ENCODE measurements at regions not wholly inside any gene's neighbourhood (a gene's known extent, or its start where the extent isn't known, plus 50 kb on each side); places are given as distances from the start of the nearest gene placed in this dataset.

DNA sequence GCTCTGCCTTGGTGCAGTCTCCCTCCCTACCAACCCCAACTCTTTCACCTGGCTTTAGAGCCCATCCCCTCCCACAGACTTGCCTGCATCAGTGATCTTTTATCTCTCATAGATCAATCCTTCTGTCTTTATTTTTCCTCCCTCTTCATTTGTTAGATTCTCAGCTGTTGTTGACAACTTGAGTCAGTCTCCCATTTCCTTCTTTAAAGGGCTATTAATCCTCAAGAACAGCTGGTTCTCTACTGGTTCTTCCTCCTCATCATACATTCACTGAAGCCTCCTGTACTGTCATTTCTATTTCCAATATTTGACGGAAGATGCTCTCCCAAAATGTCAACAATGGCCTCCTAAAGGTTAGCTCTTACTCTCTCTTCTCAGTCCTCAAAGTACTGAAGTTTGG lies 408.2 kb downstream of the TBC1D4 start (continued):
- TF ChIP-seq, protein P1, sequence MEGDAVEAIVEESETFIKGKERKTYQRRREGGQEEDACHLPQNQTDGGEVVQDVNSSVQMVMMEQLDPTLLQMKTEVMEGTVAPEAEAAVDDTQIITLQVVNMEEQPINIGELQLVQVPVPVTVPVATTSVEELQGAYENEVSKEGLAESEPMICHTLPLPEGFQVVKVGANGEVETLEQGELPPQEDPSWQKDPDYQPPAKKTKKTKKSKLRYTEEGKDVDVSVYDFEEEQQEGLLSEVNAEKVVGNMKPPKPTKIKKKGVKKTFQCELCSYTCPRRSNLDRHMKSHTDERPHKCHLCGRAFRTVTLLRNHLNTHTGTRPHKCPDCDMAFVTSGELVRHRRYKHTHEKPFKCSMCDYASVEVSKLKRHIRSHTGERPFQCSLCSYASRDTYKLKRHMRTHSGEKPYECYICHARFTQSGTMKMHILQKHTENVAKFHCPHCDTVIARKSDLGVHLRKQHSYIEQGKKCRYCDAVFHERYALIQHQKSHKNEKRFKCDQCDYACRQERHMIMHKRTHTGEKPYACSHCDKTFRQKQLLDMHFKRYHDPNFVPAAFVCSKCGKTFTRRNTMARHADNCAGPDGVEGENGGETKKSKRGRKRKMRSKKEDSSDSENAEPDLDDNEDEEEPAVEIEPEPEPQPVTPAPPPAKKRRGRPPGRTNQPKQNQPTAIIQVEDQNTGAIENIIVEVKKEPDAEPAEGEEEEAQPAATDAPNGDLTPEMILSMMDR (IDR thresholded peaks at IDR 0.05) = no peak

DNA sequence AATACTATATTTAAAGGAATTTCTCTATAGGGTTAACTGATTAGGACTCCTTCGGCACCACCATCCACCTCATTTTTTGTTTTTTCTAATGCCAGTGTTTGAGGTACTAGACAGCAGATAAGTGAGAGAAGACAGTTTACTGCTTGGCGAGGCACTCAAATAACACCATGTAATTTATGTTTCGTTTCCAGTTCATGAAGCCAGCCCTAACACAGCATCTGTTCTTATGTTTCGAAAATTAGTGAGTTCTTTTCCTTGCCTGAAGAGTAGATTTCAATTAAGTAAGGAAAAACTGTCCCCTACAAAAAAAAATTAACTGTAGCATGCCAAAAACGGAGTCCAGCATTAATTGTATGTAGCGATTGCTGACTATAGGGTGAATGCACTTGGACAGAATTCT lies 409.1 kb downstream of the TBC1D4 start:
- ChIA-PET POLR2A (no interaction called here), CTCF (no interaction called here)
- H3K4me1 Mint-ChIP-seq = peaks cover 10% of the 10 kb centered on the region; the same call in 1 of the 2 replicates
- H3K27me3 Mint-ChIP-seq (ENCODE audit: low read depth) = no peaks in the 10 kb centered on the region
- ATAC-seq (no peak), DNase-seq (ENCODE audit: low spot score) (no peak)
- TF ChIP-seq CREB1 (CRISPR knock-in tag; IDR thresholded peaks at IDR 0.05) (no peak), NFATC4 (CRISPR knock-in tag; IDR thresholded peaks at IDR 0.05) (no peak), MYBL2 (CRISPR knock-in tag; IDR thresholded peaks at IDR 0.05) (no peak), ATF1 (CRISPR knock-in tag; IDR thresholded peaks at IDR 0.05) (no peak), NR2C2 (CRISPR knock-in tag; IDR thresholded peaks at IDR 0.05) (no peak)
- TF ChIP-seq, protein P2, sequence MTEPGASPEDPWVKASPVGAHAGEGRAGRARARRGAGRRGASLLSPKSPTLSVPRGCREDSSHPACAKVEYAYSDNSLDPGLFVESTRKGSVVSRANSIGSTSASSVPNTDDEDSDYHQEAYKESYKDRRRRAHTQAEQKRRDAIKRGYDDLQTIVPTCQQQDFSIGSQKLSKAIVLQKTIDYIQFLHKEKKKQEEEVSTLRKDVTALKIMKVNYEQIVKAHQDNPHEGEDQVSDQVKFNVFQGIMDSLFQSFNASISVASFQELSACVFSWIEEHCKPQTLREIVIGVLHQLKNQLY (CRISPR knock-in tag; IDR thresholded peaks at IDR 0.05) = no peak
- no peaks in the 10 kb centered on the region for H3K9me3 Mint-ChIP-seq
- no peak overlapping the region for H3K27ac Mint-ChIP-seq
- no peaks in the 10 kb centered on the region for H3K36me3 Mint-ChIP-seq
- no peak overlapping the region for H3K4me3 Mint-ChIP-seq

DNA sequence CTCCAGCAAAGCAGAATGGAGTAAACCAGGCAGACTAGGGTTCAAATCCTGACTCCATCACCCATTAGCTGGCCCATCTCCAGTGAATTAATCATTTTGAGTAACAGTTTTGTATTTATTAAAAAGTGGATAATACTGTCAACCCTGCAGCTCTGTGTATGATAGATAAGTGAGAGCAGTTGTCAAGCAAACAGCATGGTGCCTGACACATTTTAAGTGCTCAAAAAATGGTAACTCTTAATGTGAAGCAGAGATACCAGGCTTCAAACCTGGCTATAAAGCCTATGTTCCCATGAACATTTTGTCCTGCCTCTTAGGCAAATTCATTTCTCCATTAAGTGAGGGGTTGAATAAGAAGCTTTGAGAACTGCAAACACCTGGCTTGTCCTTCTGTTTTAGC lies 409.6 kb downstream of the TBC1D4 start:
- Mint-ChIP-seq H3K27ac (no peak overlapping the region), H3K27me3 (ENCODE audit: low read depth) (no peaks in the 10 kb centered on the region), H3K4me3 (no peak overlapping the region), H3K9me3 (no peaks in the 10 kb centered on the region), H3K4me1 (peaks cover 10% of the 10 kb centered on the region; the same call in 1 of the 2 replicates), H3K36me3 (no peaks in the 10 kb centered on the region)
- no peak for DNase-seq (ENCODE audit: low spot score)
- ATAC-seq = no peak
- POLR2A ChIA-PET = no interaction called here
- CTCF ChIA-PET = no interaction called here
- TF ChIP-seq ESRRA (CRISPR knock-in tag; IDR thresholded peaks at IDR 0.05; ENCODE audit: borderline replicate concordance) = no peak
- TF ChIP-seq, protein P3, sequence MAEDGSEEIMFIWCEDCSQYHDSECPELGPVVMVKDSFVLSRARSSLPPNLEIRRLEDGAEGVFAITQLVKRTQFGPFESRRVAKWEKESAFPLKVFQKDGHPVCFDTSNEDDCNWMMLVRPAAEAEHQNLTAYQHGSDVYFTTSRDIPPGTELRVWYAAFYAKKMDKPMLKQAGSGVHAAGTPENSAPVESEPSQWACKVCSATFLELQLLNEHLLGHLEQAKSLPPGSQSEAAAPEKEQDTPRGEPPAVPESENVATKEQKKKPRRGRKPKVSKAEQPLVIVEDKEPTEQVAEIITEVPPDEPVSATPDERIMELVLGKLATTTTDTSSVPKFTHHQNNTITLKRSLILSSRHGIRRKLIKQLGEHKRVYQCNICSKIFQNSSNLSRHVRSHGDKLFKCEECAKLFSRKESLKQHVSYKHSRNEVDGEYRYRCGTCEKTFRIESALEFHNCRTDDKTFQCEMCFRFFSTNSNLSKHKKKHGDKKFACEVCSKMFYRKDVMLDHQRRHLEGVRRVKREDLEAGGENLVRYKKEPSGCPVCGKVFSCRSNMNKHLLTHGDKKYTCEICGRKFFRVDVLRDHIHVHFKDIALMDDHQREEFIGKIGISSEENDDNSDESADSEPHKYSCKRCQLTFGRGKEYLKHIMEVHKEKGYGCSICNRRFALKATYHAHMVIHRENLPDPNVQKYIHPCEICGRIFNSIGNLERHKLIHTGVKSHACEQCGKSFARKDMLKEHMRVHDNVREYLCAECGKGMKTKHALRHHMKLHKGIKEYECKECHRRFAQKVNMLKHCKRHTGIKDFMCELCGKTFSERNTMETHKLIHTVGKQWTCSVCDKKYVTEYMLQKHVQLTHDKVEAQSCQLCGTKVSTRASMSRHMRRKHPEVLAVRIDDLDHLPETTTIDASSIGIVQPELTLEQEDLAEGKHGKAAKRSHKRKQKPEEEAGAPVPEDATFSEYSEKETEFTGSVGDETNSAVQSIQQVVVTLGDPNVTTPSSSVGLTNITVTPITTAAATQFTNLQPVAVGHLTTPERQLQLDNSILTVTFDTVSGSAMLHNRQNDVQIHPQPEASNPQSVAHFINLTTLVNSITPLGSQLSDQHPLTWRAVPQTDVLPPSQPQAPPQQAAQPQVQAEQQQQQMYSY (CRISPR knock-in tag; IDR thresholded peaks at IDR 0.05) = no peak
- no peak for TF ChIP-seq SP1 (CRISPR knock-in tag; conservative IDR thresholded peaks at IDR 0.05)
- no peak for TF ChIP-seq ELF4 (CRISPR knock-in tag; IDR thresholded peaks at IDR 0.05; ENCODE audit: low read depth)
- TF ChIP-seq, protein P4, sequence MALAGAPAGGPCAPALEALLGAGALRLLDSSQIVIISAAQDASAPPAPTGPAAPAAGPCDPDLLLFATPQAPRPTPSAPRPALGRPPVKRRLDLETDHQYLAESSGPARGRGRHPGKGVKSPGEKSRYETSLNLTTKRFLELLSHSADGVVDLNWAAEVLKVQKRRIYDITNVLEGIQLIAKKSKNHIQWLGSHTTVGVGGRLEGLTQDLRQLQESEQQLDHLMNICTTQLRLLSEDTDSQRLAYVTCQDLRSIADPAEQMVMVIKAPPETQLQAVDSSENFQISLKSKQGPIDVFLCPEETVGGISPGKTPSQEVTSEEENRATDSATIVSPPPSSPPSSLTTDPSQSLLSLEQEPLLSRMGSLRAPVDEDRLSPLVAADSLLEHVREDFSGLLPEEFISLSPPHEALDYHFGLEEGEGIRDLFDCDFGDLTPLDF (CRISPR knock-in tag; IDR thresholded peaks at IDR 0.05) = no peak
- TF ChIP-seq, protein P5, sequence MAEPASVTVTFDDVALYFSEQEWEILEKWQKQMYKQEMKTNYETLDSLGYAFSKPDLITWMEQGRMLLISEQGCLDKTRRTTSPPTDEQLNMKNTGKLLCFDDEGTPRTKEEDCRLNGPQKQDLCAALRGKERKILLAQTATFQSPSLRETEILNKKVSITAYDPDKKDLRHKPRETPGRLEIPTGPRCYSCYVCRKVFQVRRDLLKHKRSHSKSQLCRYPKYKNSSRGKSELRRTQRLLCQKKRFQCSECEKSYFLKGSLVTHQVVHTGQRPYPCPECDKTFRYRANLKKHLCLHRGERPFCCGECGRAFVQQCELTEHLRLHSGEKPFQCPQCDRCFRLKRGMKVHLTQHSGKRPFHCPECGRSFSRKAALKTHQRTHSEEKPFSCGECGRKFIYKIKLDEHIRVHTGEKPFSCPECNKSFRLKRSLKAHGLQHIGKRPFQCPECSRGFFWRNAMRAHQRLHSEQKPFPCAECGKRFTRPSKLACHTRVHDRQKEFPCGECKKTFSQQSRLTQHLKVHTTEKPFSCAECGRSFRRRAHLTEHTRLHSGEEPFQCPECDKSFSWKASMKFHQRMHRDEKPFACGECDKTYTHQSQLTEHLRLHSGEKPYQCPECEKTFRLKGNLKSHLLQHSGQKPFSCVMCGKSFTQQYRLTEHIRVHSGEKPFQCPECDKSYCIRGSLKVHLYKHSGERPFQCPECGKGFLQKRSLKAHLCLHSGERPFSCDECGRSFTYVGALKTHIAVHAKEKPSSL (CRISPR knock-in tag; conservative IDR thresholded peaks at IDR 0.05) = no peak
- TF ChIP-seq CBFB (CRISPR knock-in tag; IDR thresholded peaks at IDR 0.05; ENCODE audit: low read depth) = no peak
- TF ChIP-seq, protein P6, sequence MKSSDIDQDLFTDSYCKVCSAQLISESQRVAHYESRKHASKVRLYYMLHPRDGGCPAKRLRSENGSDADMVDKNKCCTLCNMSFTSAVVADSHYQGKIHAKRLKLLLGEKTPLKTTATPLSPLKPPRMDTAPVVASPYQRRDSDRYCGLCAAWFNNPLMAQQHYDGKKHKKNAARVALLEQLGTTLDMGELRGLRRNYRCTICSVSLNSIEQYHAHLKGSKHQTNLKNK (CRISPR knock-in tag; IDR thresholded peaks at IDR 0.05) = no peak
- no peak for TF ChIP-seq ZNF219 (CRISPR knock-in tag; IDR thresholded peaks at IDR 0.05; ENCODE audit: borderline replicate concordance)
- TF ChIP-seq, protein P7, sequence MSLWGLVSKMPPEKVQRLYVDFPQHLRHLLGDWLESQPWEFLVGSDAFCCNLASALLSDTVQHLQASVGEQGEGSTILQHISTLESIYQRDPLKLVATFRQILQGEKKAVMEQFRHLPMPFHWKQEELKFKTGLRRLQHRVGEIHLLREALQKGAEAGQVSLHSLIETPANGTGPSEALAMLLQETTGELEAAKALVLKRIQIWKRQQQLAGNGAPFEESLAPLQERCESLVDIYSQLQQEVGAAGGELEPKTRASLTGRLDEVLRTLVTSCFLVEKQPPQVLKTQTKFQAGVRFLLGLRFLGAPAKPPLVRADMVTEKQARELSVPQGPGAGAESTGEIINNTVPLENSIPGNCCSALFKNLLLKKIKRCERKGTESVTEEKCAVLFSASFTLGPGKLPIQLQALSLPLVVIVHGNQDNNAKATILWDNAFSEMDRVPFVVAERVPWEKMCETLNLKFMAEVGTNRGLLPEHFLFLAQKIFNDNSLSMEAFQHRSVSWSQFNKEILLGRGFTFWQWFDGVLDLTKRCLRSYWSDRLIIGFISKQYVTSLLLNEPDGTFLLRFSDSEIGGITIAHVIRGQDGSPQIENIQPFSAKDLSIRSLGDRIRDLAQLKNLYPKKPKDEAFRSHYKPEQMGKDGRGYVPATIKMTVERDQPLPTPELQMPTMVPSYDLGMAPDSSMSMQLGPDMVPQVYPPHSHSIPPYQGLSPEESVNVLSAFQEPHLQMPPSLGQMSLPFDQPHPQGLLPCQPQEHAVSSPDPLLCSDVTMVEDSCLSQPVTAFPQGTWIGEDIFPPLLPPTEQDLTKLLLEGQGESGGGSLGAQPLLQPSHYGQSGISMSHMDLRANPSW (CRISPR knock-in tag; conservative IDR thresholded peaks at IDR 0.05; ENCODE audit: low read depth) = no peak
- TF ChIP-seq, protein P8, sequence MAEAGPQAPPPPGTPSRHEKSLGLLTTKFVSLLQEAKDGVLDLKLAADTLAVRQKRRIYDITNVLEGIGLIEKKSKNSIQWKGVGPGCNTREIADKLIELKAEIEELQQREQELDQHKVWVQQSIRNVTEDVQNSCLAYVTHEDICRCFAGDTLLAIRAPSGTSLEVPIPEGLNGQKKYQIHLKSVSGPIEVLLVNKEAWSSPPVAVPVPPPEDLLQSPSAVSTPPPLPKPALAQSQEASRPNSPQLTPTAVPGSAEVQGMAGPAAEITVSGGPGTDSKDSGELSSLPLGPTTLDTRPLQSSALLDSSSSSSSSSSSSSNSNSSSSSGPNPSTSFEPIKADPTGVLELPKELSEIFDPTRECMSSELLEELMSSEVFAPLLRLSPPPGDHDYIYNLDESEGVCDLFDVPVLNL (CRISPR knock-in tag; IDR thresholded peaks at IDR 0.05; ENCODE audit: borderline replicate concordance, low read depth) = no peak
- no peak for TF ChIP-seq ZNF232 (CRISPR knock-in tag; IDR thresholded peaks at IDR 0.05)
- no peak for TF ChIP-seq IRF2 (CRISPR knock-in tag; IDR thresholded peaks at IDR 0.05; ENCODE audit: borderline replicate concordance, low read depth)

Data from WTC11 (cell line).